Heart left ventricle (tissue), 16 donors: ENCODE measurements at regions not wholly inside any gene's neighbourhood (a gene's known extent, or its start where the extent isn't known, plus 50 kb on each side); places are given as distances from the start of the nearest gene placed in this dataset.

Source experiments
- ATAC-seq, 4 donors: fragments of 200-7000 bp; cut with Tn5 transposase; one replicate each; pipeline ENCODE4 v1.9.1; 2020 to 2022; ENCODE audit warnings: moderate library complexity in 4 of 4, mild to moderate bottlenecking in 3 of 4, moderate number of reproducible peaks in 1 of 4
- DNase-seq, 5 donors: peaks; one replicate each; pipeline ENCODE4 v3.0.0-alpha.2; 2020
- H3K27ac ChIP-seq, 12 donors: fragments of 200-600 bp; sonication (generic) in 4 of 12; one replicate each; pipeline versions ENCODE4 v1.5.0 to v1.8.0; 2016 to 2022; ENCODE audit warnings: mild to moderate bottlenecking in 2 of 12
- H3K27me3 ChIP-seq, 9 donors: fragments of 200-600 bp; sonication (generic) in 2 of 9; one replicate each; pipeline versions ENCODE4 v1.5.1 to v1.8.0; 2016 to 2022; ENCODE audit warnings: mild to moderate bottlenecking in 3 of 9
- H3K36me3 ChIP-seq, 9 donors: fragments of 200-600 bp; sonication (generic) in 2 of 9; one replicate each; pipeline versions ENCODE4 v1.5.0 to v1.8.0; 2018 to 2022; ENCODE audit warnings: mild to moderate bottlenecking in 2 of 9
- H3K4me1 ChIP-seq, 12 donors: fragments of 200-600 bp; sonication (generic) in 4 of 12; one replicate each; pipeline versions ENCODE4 v1.5.0 to v1.8.0; 2016 to 2022; ENCODE audit warnings: mild to moderate bottlenecking in 3 of 12
- H3K4me3 ChIP-seq, 12 donors: fragments of 200-600 bp; sonication (generic) in 4 of 12; one replicate each; pipeline versions ENCODE4 v1.5.0 to v1.8.0; 2017 to 2022; ENCODE audit warnings: mild to moderate bottlenecking in 9 of 12, moderate library complexity in 4 of 12
- H3K9me3 ChIP-seq, 12 donors: fragments of 200-600 bp; sonication (generic) in 4 of 12; one replicate each; pipeline versions ENCODE4 v1.5.0 to v1.8.0; 2016 to 2022; ENCODE audit warnings: mild to moderate bottlenecking in 1 of 12
- CTCF ChIP-seq, 12 donors: fragments of 200-600 bp; sonication (generic) in 4 of 12; IDR thresholded peaks; one replicate each; pipeline versions ENCODE4 v1.5.0 to v1.8.0; 2018 to 2022; ENCODE audit warnings: antibody characterized with exemption in 12 of 12, mild to moderate bottlenecking in 5 of 12
- POLR2A ChIP-seq, 2 donors: fragments of 450-650 bp; IDR thresholded peaks; one replicate each; pipeline ENCODE4 v1.6.1; 2017; ENCODE audit warnings: antibody characterized with exemption in 2 of 2, mild to moderate bottlenecking in 2 of 2, moderate library complexity in 2 of 2
- WGBS, 4 donors: extraction: QIAGEN DNeasy Blood & Tissue Kit in 2 of 4; methylation state at CpG; one replicate each; pipeline versions ENCODE4 v1.1.5 to v1.1.7; 2013 to 2018; 5-methylcytosine and 5-hydroxymethylcytosine counted together
- intact Hi-C, 10 donors: fragments of 100-400 bp; cut with DNase I; formaldehyde crosslinking; loops; one replicate each; pipeline versions ENCODE4 v1.11.1 to v1.14.2; 2022
- donor health status: ischemic (EF 13 %, LVEDD 7.1; RV severe dilation, severe dysfunction).
- donor health status: healthy with polysubstance abuse.
- donor health status: DM: no; HTN: yes; CAD: no.
- donor health status: DM: no; HTN: no; CAD: no.
- donor health status: ischemic (EF 25% LVEDD 6.9; RV normal size, moderate dysfunction).
- donor health status: ischemic (EF 25% LVEDD 5.7; RV mildly dilated, moderate dysfunction).
- donor health status: healthy.
- donor health status: DM: yes; HTN: yes; CAD: no.
- donor health status: ischemic (EF 35%, LVEDD 5.7; RV mildly dilated, moderate dysfunction).
- donor health status: nonischemic (EF 11% LVEDD 7.7; RV severe dilation, severe dysfunction).
- donor health status: DM: yes; HTN: yes; CAD: no.
- donor health status: PGD.
- donor health status: ischemic (EF 29% LVEDD 5.4; RV normal size, mild dysfunction).
- donor health status: nonischemic (EF 23%, LVEDD 6.1; RV moderate dilation, normal function).

- ATAC-seq (no peak), DNase-seq (no peak)
- TF ChIP-seq POLR2A (IDR thresholded peaks at IDR 0.05) = no peak
- no peak for TF ChIP-seq CTCF (IDR thresholded peaks at IDR 0.05)
- H3K4me3 ChIP-seq = no peak overlapping the region
- H3K9me3 ChIP-seq = peaks cover 0 to 29% (median 3%) of the 10 kb centered on the region in 12 donors
- no peaks in the 10 kb centered on the region for H3K27me3 ChIP-seq
- peaks cover 0 to 22% (median 0%) of the 10 kb centered on the region in 12 donors for H3K4me1 ChIP-seq
- H3K36me3 ChIP-seq = no peaks in the 10 kb centered on the region
- WGBS, 4 donors = 77 to 87% (median 84%) methylated on average over 1 of the region's 1 CpG
- no peak overlapping the region for H3K27ac ChIP-seq
- intact Hi-C loops = no loop called here
Measured at GRCh38 chr6:105680131-105680530, 277.2 kb upstream of the PREP start.

GRCh38 chr6:105678516-105678915, 275.6 kb upstream of the PREP start:
- no peak for ATAC-seq
- no peak for DNase-seq
- intact Hi-C loops = no loop called here
- TF ChIP-seq POLR2A (IDR thresholded peaks at IDR 0.05) (no peak), CTCF (IDR thresholded peaks at IDR 0.05) (no peak)
- Histone ChIP-seq H3K9me3 (peaks cover 0 to 29% (median 3%) of the 10 kb centered on the region in 12 donors), H3K4me1 (peaks cover 0 to 22% (median 0%) of the 10 kb centered on the region in 12 donors), H3K36me3 (no peaks in the 10 kb centered on the region), H3K27ac (no peak overlapping the region), H3K27me3 (no peaks in the 10 kb centered on the region), H3K4me3 (no peak overlapping the region)
- WGBS, 4 donors = 82 to 91% (median 89%) methylated on average over 1 of the region's 1 CpG

- Histone ChIP-seq H3K27ac (peak overlapping the region in 5 of 12 donors; percentile 21 to 64 (median 31)), H3K27me3 (no peaks in the 10 kb centered on the region), H3K4me3 (no peak overlapping the region), H3K4me1 (peaks cover 0 to 22% (median 0%) of the 10 kb centered on the region in 12 donors), H3K9me3 (peaks cover 0 to 23% (median 3%) of the 10 kb centered on the region in 12 donors), H3K36me3 (no peaks in the 10 kb centered on the region)
- ATAC-seq (peak; percentile 83 to 97 (median 89)), DNase-seq (peak in 1 of 5 donors; percentile 30)
- TF ChIP-seq CTCF (IDR thresholded peaks at IDR 0.05) = no peak
- no peak for TF ChIP-seq POLR2A (IDR thresholded peaks at IDR 0.05)
- 56 to 66% (median 64%) methylated on average over 2 of the region's 2 CpGs for WGBS, 4 donors
- intact Hi-C loops = no loop called here
Measured at GRCh38 chr6:105677671-105678475, 275.0 kb upstream of the PREP start.

- no peak overlapping the region for H3K4me3 ChIP-seq
- intact Hi-C loops = no loop called here
- peaks cover 0 to 22% (median 0%) of the 10 kb centered on the region in 12 donors for H3K4me1 ChIP-seq
- TF ChIP-seq CTCF (IDR thresholded peaks at IDR 0.05) = no peak
- no peak for TF ChIP-seq POLR2A (IDR thresholded peaks at IDR 0.05)
- DNase-seq (no peak), ATAC-seq (no peak)
- H3K27ac ChIP-seq = no peak overlapping the region
- H3K9me3 ChIP-seq = peaks cover 0 to 17% (median 3%) of the 10 kb centered on the region in 12 donors
- no peaks in the 10 kb centered on the region for H3K27me3 ChIP-seq
- WGBS, 4 donors = 57 to 75% (median 61%) methylated on average over 3 of the region's 3 CpGs
- no peaks in the 10 kb centered on the region for H3K36me3 ChIP-seq
Measured at GRCh38 chr6:105676857-105677256, 274.0 kb upstream of the PREP start.
